ENCODE measurements at regions not wholly inside any gene's neighbourhood (a gene's known extent, or its start where the extent isn't known, plus 50 kb on each side); places are given as distances from the start of the nearest gene placed in this dataset.

GRCh38 chr1:8139941-8140340, 113.8 kb upstream of the ERRFI1 start:
- no peak for TF ChIP-seq CTCF (IDR thresholded peaks at IDR 0.05; ENCODE audit: unreplicated experiment)
- no peak for DNase-seq (ENCODE audit: low spot score)
- Mint-ChIP-seq H3K9me3 (ENCODE audit: unreplicated experiment) (no peaks in the 10 kb centered on the region), H3K27me3 (ENCODE audit: unreplicated experiment) (peaks cover 1% of the 10 kb centered on the region), H3K4me3 (ENCODE audit: unreplicated experiment) (no peak overlapping the region), H3K36me3 (ENCODE audit: low read depth, unreplicated experiment) (no peaks in the 10 kb centered on the region), H3K27ac (ENCODE audit: unreplicated experiment) (no peak overlapping the region), H3K4me1 (ENCODE audit: unreplicated experiment) (no peaks in the 10 kb centered on the region)

GRCh38 chr1:8139383-8139782, 113.3 kb upstream of the ERRFI1 start:
- DNase-seq (ENCODE audit: low spot score) = no peak
- Mint-ChIP-seq H3K4me1 (ENCODE audit: unreplicated experiment) (peaks cover under 1% of the 10 kb centered on the region), H3K36me3 (ENCODE audit: low read depth, unreplicated experiment) (no peaks in the 10 kb centered on the region), H3K27ac (ENCODE audit: unreplicated experiment) (no peak overlapping the region), H3K4me3 (ENCODE audit: unreplicated experiment) (no peak overlapping the region), H3K9me3 (ENCODE audit: unreplicated experiment) (no peaks in the 10 kb centered on the region), H3K27me3 (ENCODE audit: unreplicated experiment) (peaks cover 1% of the 10 kb centered on the region)
- TF ChIP-seq CTCF (IDR thresholded peaks at IDR 0.05; ENCODE audit: unreplicated experiment) = no peak

GRCh38 chr1:8138673-8139072, 112.6 kb upstream of the ERRFI1 start:
- H3K27me3 Mint-ChIP-seq (ENCODE audit: unreplicated experiment) = peaks cover 1% of the 10 kb centered on the region
- TF ChIP-seq CTCF (IDR thresholded peaks at IDR 0.05; ENCODE audit: unreplicated experiment) = no peak
- H3K4me3 Mint-ChIP-seq (ENCODE audit: unreplicated experiment) = no peak overlapping the region
- peaks cover 6% of the 10 kb centered on the region for H3K4me1 Mint-ChIP-seq (ENCODE audit: unreplicated experiment)
- H3K27ac Mint-ChIP-seq (ENCODE audit: unreplicated experiment) = no peak overlapping the region
- DNase-seq (ENCODE audit: low spot score) = no peak
- H3K36me3 Mint-ChIP-seq (ENCODE audit: low read depth, unreplicated experiment) = no peaks in the 10 kb centered on the region
- no peaks in the 10 kb centered on the region for H3K9me3 Mint-ChIP-seq (ENCODE audit: unreplicated experiment)

GRCh38 chr1:8137481-8138244, 111.6 kb upstream of the ERRFI1 start:
- Mint-ChIP-seq H3K4me3 (ENCODE audit: unreplicated experiment) (no peak overlapping the region), H3K9me3 (ENCODE audit: unreplicated experiment) (no peaks in the 10 kb centered on the region), H3K4me1 (ENCODE audit: unreplicated experiment) (peaks cover 6% of the 10 kb centered on the region), H3K36me3 (ENCODE audit: low read depth, unreplicated experiment) (no peaks in the 10 kb centered on the region), H3K27ac (ENCODE audit: unreplicated experiment) (no peak overlapping the region), H3K27me3 (ENCODE audit: unreplicated experiment) (peaks cover 1% of the 10 kb centered on the region)
- DNase-seq (ENCODE audit: low spot score) = no peak
- TF ChIP-seq CTCF (IDR thresholded peaks at IDR 0.05; ENCODE audit: unreplicated experiment) = no peak

GRCh38 chr1:8136766-8137165, 110.7 kb upstream of the ERRFI1 start:
- Mint-ChIP-seq H3K9me3 (ENCODE audit: unreplicated experiment) (no peaks in the 10 kb centered on the region), H3K36me3 (ENCODE audit: low read depth, unreplicated experiment) (no peaks in the 10 kb centered on the region), H3K27me3 (ENCODE audit: unreplicated experiment) (peaks cover 1% of the 10 kb centered on the region), H3K27ac (ENCODE audit: unreplicated experiment) (no peak overlapping the region), H3K4me3 (ENCODE audit: unreplicated experiment) (no peak overlapping the region), H3K4me1 (ENCODE audit: unreplicated experiment) (peaks cover 6% of the 10 kb centered on the region)
- no peak for DNase-seq (ENCODE audit: low spot score)
- no peak for TF ChIP-seq CTCF (IDR thresholded peaks at IDR 0.05; ENCODE audit: unreplicated experiment)

Measured in endothelial cell (in vitro differentiated cells).